Neural crest cell (in vitro differentiated cells): ENCODE measurements at regions not wholly inside any gene's neighbourhood (a gene's known extent, or its start where the extent isn't known, plus 50 kb on each side); places are given as distances from the start of the nearest gene placed in this dataset.

Experiments
- DNase-seq: peaks from one replicate; pipeline ENCODE4 v3.0.0; 2021; ENCODE audit warnings: low read depth, mixed read lengths, low spot score
- H3K27ac Mint-ChIP-seq: one replicate; pipeline ENCODE4 v1.8.0; 2021; ENCODE audit warnings: mild to moderate bottlenecking, mixed read lengths; ENCODE audit not compliant: unreplicated experiment
- H3K27me3 Mint-ChIP-seq: 2 replicates; pipeline ENCODE4 v1.8.0; 2021; ENCODE audit warnings: low read depth, mild to moderate bottlenecking, mixed read lengths
- H3K36me3 Mint-ChIP-seq: 2 replicates; pipeline ENCODE4 v1.8.0; 2021; ENCODE audit warnings: low read depth, mild to moderate bottlenecking, mixed read lengths
- H3K4me1 Mint-ChIP-seq: 2 replicates; pipeline ENCODE4 v1.8.0; 2021; ENCODE audit warnings: mixed read lengths
- H3K4me3 Mint-ChIP-seq: one replicate; pipeline ENCODE4 v1.8.0; 2021; ENCODE audit warnings: mild to moderate bottlenecking, mixed read lengths
- H3K9me3 Mint-ChIP-seq: 2 replicates; pipeline ENCODE4 v1.8.0; 2021; ENCODE audit warnings: mixed read lengths
- CTCF ChIP-seq: fragments of 200-600 bp; sonication (generic); conservative IDR thresholded peaks from 2 replicates; pipeline ENCODE4 v1.5.0; 2021; ENCODE audit warnings: antibody characterized with exemption, mild to moderate bottlenecking

- TF ChIP-seq CTCF: no peak
- Mint-ChIP-seq H3K27me3 (no peaks in the 10 kb centered on the region), H3K27ac (no peak overlapping the region), H3K36me3 (no peaks in the 10 kb centered on the region), H3K4me3 (no peak overlapping the region), H3K4me1 (no peaks in the 10 kb centered on the region), H3K9me3 (no peaks in the 10 kb centered on the region)
- DNase-seq: no peak
Observed at GRCh38 chr7:11221984-11222383, 248.3 kb downstream of the PHF14 start.

- Mint-ChIP-seq H3K27me3 (no peaks in the 10 kb centered on the region), H3K27ac (no peak overlapping the region), H3K9me3 (no peaks in the 10 kb centered on the region), H3K4me1 (no peaks in the 10 kb centered on the region), H3K36me3 (no peaks in the 10 kb centered on the region), H3K4me3 (no peak overlapping the region)
- no peak for TF ChIP-seq CTCF
- no peak for DNase-seq
Observed at GRCh38 chr7:11224535-11224934, 250.9 kb downstream of the PHF14 start.

- H3K36me3 Mint-ChIP-seq: no peaks in the 10 kb centered on the region
- H3K27me3 Mint-ChIP-seq: no peaks in the 10 kb centered on the region
- no peaks in the 10 kb centered on the region for H3K4me1 Mint-ChIP-seq
- no peak overlapping the region for H3K27ac Mint-ChIP-seq
- no peak for TF ChIP-seq CTCF
- no peak overlapping the region for H3K4me3 Mint-ChIP-seq
- peaks cover 3% of the 10 kb centered on the region for H3K9me3 Mint-ChIP-seq
- DNase-seq: no peak
Observed at GRCh38 chr7:11228515-11228914, 254.8 kb downstream of the PHF14 start.

- no peak for DNase-seq
- no peak for TF ChIP-seq CTCF
- Mint-ChIP-seq H3K4me1 (no peaks in the 10 kb centered on the region), H3K27ac (no peak overlapping the region), H3K9me3 (peaks cover 3% of the 10 kb centered on the region), H3K27me3 (no peaks in the 10 kb centered on the region), H3K36me3 (no peaks in the 10 kb centered on the region), H3K4me3 (no peak overlapping the region)
Observed at GRCh38 chr7:11231190-11231589, 257.5 kb downstream of the PHF14 start.

GRCh38 chr7:11232462-11232861 is 258.8 kb downstream of the PHF14 start:
- Mint-ChIP-seq H3K27ac (no peak overlapping the region), H3K4me3 (no peak overlapping the region), H3K9me3 (peaks cover 3% of the 10 kb centered on the region), H3K27me3 (no peaks in the 10 kb centered on the region), H3K36me3 (no peaks in the 10 kb centered on the region), H3K4me1 (no peaks in the 10 kb centered on the region)
- no peak for DNase-seq
- TF ChIP-seq CTCF: no peak

- no peak for DNase-seq
- Mint-ChIP-seq H3K9me3 (peaks cover 3% of the 10 kb centered on the region), H3K36me3 (no peaks in the 10 kb centered on the region), H3K4me3 (no peak overlapping the region), H3K27me3 (no peaks in the 10 kb centered on the region), H3K27ac (no peak overlapping the region), H3K4me1 (no peaks in the 10 kb centered on the region)
- TF ChIP-seq CTCF: no peak
Observed at GRCh38 chr7:11233871-11234270, 260.2 kb downstream of the PHF14 start.
